Stimulated activated CD4-positive, alpha-beta T cell treated with anti-CD3 and anti-CD28 coated beads, Interleukin-1b, Interleukin-23, amount 100 ng/mL, for 48 hours (primary cell): ENCODE measurements at regions not wholly inside any gene's neighbourhood (a gene's known extent, or its start where the extent isn't known, plus 50 kb on each side); places are given as distances from the start of the nearest gene placed in this dataset.

ENCODE experiments used
- DNase-seq: peaks from one replicate; pipeline ENCODE4 v3.0.0-alpha.2; 2020

DNA sequence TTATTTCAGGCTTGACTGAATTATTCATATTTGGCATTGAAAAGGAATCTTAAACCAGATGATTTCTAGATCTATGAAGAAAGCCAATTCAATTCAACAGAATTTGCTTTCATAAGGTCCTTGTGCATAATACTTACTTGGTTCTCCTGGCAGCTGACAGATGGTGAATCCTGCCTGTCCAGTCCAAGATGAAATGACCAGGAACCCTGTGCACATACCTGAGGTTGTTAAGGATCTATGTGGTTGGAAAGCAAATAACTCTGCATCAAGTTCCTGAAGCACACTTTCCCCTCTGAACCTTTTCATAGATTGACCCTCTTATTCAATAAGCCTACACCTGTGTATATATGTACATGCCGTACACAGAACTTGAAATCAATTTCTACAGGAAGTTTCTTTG lies 562.7 kb downstream of the PPARGC1A start:
- no peak for DNase-seq

DNA sequence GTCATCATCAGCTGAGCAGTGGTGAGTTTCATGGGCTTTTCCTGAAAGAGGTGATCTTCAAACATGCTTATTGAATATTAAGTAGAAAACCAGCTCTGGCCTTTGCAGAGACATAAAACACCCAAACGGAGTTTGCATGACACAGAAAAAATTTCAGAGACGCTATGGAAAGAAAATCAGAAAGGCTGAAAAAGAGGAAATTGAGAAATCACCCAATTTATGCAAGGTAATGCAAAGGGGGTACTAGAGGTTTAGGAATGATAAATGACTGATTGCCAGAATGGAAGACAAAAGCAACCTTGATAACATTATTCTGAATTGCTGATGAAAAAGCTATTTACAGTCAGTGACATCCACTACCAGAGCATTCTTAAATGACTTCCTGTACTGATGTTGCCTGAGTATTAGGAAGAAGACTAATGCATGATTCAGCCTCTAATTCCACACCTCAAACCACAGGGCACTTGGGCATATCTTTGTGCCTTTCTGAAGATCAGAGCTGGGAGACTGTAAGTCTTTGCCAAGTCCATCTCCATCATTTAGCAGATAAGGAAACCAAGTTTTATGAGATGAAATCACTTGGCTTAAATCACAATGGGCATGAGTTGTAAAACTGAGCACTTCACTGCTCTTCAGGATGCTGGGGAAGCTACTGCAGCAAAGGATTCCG lies 565.7 kb downstream of the PPARGC1A start:
- DNase-seq = no peak

DNA sequence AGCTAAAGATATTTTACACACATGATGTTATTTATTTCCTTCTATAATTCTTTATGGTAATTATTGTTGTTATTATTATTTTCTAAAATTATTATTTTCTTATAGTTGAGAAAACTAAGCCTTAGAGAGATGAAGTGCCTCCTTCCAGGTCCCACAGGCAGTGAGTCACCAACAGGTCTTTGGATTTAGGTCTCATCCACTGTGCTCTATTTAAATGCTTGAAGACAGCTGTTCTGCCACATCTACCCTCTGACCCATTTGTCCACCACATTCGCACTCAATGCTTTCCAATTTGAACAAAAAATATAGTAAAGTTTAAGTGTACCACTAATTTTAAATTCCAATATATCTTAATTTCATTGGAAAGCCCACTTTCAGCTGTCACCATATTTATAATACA lies 566.4 kb downstream of the PPARGC1A start:
- no peak for DNase-seq

DNA sequence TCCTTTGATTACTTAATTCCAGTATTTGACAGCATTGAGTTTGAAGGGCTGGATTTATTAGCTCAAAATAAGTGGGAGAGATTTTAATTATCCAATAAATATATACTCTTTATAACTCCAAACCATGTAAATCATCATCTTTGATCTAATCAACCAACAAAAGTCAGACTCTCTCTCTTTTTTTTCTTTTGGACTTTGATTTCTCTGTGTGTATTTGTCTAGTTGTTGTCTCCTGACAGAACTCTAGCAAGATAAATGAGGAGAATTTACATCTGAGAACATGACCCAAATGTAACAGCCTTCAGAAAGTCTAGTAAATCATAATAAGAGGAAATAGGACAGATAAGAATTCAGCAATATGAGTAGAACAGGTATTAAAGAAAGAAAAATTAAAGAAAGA lies 567.1 kb downstream of the PPARGC1A start:
- DNase-seq = no peak

DNA sequence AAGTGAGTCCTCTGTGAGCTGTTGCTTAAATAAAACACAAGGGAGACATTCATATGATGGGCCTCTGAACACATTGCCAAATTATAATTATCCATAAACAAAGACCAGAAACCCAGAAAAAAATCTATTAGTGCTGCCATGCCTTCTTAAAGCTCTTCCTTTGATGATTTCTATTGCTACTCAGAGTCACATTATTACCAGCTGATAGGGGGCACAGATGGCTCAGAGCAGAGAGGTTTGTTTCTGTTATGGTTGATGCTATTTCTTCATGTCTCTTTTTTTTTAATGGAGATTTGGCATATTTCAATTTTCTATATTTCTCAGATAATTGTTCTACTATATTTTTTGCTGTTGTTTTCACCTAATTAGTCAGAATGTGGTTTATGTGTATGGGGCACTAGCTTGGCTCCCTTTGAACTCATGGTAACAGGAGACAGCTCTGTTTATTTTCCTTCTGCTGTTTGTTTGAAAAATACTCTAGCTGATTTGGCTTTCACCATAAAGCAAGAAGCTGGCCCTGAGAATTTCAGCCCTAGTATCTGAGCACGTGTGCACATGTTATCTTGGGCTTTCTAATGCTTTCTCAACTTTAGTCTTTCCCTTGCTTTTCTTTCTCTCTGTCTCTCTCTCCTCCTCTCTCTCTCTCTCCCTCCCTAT lies 568.8 kb downstream of the PPARGC1A start:
- no peak for DNase-seq

DNA sequence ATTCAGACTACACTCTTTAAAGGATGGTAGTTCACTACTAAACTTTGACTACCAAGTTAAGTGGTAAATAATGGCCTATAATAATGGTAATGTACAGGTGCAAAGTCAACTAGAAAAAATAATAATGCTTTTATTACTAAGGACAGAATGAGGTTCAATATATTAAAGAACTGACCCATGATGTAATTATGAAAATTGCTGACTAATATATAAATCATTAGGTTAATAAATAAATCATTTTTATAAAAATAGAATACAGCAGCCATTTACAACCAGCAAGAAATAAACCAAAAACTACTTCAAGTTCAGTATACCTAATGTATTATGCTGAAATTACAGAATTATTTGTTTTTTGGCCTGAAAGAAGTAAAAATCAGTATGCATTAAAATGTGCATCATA lies 577.2 kb downstream of the PPARGC1A start:
- DNase-seq = no peak

DNA sequence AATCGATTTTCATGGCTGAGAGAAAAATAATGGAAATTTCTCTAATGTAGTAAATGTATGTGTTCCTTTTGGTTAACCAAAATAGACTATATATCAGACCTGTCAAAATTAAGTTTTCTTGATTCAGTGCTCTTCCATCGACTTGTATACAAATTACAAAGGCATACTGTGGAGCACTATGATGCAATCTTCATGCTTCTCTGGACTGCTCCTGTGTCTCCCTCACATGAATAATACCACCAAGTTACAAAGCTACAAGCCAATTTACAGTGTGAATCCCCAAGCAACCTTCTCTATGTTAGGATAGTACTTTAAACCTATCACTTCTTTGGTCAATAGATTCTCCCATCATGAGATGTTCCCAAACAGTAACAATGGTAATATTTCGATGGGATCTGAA lies 577.9 kb downstream of the PPARGC1A start:
- no peak for DNase-seq

DNA sequence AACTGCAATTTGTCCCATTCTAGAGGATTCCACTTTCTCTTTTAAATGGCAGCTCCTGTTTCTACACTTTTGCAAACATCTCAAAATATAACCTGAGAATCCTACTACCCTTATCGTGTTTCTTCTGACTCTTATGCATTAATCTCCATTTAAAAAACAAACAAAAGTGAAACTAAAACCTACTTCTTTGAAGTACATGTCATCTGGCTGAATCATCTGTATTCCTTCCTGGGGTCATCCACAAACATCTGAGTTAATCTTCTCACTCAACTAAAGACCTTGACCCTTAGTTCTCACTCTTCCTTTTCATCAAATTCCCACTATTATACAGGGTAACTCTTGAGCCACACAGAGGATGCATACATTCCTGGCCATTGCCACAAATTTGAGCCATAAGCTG lies 584.8 kb downstream of the PPARGC1A start:
- DNase-seq = no peak

DNA sequence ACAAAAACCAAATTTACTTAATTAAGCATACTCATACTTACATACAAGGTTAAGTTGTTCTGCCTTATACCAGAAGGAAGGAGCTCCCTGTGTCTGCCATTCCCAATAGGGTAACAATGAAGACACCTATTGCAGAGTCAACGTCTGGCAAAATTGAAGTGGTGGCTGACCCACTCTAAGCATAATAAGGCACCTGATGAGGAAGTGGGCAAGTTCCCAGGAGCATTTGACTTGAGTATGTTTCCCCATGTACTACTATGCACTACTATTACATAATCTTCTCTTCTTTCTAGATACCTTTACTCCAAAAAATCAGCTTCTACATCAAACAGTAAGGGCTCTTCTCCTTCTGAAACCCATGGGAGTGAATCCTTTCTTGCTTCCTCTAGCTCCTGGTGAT lies 591.5 kb downstream of the PPARGC1A start:
- no peak for DNase-seq

DNA sequence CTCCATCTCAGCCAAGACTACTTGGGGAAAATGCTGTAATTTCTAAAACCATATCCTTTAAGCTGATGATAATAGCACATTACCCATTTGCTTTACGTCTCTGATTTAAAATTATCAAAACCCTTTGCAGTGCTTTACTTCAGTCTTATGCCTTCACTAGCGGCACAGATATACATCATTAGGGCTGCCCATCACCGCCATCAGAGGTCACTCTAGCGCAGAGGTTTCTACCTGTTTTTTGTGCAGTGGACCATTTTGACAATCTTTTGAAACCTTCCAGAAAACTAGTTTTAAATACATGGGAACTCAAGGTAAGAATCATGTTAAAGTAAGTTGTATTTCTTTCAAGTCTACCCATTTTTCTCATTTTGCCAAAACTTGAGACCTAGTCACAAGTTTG lies 592.5 kb downstream of the PPARGC1A start:
- DNase-seq = no peak

DNA sequence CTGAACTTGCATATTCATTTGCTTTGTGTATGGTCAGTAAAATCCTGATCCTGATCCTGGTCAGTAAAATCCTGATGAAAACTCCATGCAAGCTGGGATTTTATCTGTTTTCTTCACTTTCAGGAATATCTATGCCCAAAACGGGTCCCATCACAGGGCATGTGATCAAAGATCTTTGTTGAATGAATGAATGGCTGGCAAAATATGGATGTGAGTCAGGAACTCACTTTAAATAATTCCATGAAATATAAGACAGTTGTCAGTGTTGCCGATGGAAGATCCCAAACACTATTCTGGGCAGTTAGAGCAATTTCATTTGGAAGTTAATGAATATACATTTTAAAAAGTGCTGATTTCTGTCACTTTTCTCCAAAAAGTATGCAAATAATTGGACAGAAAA lies 598.4 kb downstream of the GBA3 start:
- no peak for DNase-seq

DNA sequence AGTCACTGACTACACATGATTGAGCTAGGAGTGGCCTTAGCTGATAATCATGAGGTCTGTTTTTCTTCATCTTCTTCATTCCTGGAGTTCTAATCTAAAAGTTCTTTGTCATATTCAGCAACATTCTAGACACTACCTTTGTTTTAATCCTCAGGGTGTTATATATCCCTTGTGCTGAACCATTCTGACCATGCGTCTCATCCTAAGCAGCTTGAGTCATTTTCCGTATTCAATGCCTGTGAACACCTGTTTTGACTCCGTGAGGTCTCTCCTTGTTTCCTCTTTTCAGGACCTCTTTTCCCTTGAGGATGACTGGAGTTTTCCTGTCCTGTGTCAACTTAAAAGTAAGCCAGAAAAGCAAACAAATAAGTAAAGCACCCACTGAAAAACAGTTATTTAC lies 597.9 kb downstream of the GBA3 start:
- no peak for DNase-seq

DNA sequence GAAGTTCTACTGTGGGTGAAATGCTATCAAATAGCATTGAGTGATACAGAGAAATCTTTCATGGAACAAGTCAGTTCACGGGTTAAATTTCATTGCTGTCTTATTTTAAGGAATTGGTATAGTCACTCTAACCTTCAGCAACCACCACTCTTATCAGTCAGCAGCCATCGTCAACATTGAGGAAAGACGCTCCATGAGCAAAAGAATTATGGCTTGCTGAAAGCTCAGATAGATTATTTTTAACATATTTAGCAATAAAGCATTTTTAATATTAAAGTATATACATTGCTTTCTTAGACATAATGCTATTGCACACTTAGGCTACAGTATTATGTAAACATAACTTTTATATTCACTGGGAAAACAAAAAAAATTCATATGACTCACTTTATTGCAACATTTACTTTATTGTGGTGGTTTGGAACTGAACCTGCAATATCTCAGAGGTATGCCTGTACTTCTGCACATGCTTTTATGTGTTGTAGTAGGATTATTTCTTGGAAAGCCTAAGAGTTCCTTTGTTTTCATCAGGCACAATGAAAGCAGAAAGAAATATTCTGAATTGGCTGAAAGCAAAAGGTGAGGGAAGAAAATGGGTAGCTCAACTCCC lies 586.7 kb downstream of the GBA3 start:
- DNase-seq = no peak

DNA sequence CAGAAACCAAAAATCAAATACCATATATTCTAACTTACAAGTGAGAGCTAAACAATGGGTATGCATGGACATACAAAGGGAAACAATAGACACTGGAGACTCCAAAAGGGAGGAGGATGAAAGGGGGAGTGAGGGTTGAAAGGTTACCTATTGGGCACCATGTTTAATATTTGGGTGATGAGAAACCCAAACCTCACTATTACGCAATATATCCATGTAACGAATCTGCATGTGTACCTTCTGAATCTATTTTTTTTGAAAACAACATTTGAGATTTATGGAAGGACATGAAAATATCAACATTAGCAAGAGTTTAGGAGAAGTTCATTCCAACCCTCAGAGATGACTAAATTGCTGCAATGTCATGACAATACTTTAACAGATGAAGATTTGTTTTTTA lies 586.1 kb downstream of the GBA3 start:
- no peak for DNase-seq

DNA sequence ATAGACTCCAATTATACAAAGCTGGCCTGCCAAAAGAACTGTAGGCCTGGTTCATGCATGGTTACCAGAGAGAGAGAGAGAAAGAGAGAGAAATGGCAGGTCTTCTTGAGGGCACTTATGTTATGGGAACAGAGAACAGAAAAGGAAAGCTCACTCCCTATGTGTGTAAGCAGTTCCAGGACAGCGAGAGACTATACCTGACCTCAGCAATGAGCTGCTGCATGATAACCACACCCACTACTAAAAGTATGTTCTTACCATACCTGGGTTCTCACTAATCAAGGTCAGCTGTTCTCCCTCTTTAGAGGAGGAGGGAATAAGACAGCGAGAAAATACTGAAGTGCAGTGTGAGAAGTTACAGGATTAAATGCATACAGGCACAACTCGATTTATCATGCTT lies 583.3 kb downstream of the GBA3 start:
- no peak for DNase-seq

DNA sequence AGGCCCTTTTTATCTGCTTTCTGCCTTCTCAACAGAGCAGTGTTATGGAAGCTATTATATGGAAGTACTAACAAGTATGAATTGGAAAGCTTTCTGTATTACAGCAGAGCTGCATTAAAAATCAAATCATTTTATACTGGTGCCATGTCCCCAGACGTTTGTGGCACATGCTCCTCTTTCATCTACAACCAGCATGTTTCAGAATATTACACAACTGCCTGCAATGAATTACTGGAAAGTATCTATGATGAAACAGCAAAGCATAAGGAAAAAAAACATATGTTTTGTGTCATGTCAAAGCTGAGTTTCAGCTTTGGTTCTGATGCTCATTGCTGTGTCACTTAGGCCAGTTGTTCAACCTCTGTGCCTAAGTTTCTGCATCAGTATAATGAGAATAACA lies 576.8 kb downstream of the GBA3 start:
- DNase-seq = no peak

DNA sequence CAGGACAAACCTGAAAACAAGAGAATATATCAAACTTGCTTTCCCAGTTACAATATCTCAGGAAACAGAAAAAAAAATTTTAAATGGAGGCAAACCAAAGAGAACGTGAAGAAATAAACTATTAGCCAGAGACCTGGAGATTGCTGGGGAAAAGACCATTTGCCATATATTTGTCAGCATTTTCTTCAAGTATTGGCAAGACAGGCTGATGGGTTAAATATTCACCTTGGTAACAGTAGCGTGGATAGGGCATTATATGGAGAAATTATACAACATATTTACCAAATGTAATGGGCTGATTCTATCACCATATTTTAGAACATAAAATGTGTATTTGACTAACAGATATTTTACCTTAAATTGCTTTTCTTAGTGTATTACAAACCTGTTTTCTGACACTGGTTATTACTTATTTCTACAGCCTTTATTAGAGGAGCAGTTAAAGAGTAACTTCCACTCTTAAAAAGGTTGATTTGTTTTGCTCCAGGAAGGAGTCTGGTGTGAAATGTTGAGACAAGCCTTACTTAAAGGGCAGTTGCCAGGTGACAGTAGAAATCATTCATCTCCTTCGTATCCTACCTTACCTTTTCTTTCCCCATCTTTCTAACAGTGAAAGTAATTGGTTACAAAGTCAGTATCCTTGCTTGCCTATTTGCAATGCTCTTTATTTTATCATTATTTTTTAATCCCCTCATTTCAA lies 575.5 kb downstream of the GBA3 start:
- DNase-seq = no peak

DNA sequence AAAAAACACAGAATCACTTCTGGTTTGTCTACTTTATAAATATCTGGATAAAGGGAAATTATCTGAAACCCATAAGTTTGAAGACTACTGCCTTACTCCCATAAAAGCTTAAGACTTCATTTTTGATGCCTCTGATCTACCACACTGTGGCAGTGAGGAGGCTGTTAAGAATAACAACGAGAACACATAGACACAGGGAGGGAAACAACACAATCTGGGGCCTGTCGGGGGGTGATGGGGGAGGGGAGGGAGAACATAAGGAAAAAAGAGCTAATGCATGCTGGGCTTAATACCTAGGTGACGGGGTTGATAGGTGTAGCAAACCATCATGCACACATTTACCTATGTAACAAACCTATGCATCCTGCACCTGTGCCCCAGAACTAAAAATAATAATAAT lies 573.7 kb downstream of the GBA3 start:
- DNase-seq = no peak

DNA sequence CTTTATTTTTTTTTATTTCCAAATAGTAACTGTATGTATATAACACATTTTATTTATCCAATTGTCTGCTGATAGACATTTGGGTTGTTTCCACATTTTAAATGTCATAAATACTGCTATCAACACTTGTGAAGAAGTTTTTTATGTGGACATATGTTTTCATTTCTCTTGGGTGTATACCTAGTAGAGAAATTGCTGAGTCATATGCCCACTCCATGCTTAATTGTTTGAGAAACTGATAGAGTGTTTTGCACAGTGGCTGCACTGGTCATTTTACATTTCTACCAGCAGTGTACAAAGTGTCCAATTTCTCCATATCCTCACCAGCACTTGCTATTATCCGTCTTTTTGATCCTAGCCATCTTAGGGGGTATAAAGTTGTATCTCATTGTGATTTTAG lies 567.8 kb downstream of the GBA3 start:
- DNase-seq = no peak

DNA sequence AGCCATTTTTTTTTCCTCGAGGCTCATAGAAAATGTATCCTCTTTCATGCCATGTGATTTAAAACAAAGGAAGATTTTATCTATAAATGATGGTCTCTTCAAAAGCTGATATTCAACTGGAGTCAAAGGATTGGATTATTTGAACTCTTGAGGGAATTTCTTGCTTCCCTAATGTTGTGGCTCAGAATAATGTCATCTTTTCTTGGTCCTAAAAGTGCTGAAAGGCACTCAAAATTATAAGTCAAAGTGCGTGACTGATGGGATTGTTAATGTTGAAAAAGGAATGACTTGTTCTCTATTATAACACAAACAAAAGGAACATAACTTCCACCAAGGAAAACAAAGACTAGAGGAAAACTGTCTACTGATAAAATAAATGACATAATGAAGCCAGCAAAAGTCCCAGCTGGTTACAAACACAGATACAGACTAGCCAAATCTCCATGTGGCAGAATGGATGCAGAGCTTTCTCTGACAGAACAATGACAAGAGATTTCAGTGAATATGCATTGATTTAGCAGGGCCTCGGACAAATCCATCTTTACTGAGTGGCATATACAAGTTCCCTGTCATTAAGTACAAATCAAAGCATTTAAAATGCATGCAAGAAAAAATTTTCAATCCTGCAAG lies 552.6 kb downstream of the GBA3 start:
- no peak for DNase-seq

DNA sequence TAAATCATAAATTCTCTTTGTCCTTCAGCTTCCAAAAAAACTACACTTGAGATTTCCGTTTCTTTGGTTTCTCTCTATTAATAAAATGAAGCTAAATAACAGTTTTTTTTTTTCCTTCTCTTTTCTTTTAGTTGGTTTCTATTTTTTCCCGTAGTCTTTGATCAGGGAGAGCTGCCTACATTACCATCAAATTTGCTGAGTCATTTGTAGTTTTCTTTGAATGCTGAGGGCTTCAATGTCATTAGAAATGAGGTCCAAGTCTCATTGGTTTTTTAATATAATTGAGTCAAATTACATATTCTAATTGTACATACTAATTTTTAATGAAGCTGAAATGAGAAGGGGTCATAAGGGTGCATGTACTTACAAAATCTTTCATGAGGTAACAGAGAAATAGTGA lies 550.2 kb downstream of the GBA3 start:
- DNase-seq = no peak

DNA sequence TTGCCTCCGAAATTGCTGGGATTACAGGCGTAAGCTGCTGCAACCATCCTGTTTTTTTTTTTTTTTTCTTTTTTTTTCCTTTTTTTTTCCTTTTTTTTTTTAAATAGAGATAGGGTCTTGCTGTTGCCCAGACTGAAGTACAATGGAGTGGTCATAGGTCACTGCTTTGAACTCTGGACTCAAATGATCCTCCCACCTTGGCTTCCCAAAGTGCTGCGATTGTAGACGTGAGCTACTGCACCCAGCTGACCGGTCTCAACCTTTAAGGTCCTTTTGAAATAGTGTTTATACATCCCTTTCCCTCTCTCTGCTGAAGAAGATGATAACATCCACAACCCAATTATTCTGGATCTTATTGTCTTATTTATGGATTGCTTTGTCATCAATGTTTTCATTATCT lies 548.7 kb downstream of the GBA3 start:
- DNase-seq = no peak

DNA sequence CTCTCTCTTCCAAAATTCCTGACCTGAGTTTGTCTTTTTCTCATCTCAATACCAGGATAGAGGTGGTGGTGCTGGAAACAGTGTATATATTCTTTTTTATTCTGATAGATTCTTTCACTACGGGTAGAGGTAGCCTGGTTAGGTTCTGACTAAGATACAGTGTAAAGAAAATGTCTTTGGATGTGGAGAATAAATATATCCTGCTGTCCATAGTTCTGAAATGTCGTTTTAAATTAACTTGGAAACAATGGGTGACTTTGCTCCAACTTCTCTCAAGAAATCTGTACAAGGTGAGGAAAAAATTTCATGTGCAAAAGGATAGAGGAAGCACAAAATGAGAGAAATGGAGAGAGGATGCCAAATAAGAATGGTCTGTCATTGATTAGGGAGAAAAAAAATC lies 546.1 kb downstream of the GBA3 start:
- no peak for DNase-seq

DNA sequence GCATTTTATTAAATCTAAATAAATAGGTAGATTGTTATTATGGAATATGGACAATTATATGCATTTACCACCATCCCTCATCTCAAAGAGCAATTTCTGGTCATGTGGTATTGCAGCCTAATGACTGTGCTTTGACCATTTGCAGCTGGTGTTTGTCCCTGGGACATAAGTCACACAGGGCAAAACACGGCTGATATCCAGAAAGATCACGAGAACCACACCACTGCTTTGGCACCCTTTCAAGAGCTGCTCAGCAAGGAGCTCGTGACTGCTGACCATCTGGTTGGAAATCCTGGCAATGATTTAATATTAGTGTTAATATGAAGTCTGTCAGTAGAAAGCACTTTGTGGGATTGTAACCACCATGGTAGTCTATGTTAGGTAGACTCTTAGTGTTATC lies 545.0 kb downstream of the GBA3 start:
- no peak for DNase-seq
